ENCODE measurements at regions not wholly inside any gene's neighbourhood (a gene's known extent, or its start where the extent isn't known, plus 50 kb on each side); places are given as distances from the start of the nearest gene placed in this dataset.

DNA sequence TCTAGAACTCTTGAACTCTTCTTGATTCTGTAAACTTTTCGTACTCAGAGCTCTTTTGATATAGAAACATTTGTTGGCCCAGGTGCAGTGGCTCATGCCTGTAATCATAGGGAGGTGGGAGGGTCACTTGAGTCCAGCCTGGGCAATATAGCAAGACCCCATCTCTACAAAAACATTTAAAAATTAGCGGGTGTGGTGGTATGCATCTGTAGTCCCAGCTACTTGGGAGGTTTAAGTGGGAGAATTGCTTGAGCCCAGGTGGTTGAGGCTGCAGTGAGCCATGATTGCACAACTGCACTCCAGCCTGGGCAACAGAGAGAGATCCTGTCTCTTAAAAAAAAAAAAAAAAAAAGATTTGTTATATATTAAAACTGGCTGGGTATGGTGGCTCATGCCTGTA, 121.6 kb downstream of the BAMBI start:
- no peak for TF ChIP-seq EZH2 (optimal IDR thresholded peaks at IDR 0.05; ENCODE audit: low read depth, low read length)
- TF ChIP-seq, protein P1, sequence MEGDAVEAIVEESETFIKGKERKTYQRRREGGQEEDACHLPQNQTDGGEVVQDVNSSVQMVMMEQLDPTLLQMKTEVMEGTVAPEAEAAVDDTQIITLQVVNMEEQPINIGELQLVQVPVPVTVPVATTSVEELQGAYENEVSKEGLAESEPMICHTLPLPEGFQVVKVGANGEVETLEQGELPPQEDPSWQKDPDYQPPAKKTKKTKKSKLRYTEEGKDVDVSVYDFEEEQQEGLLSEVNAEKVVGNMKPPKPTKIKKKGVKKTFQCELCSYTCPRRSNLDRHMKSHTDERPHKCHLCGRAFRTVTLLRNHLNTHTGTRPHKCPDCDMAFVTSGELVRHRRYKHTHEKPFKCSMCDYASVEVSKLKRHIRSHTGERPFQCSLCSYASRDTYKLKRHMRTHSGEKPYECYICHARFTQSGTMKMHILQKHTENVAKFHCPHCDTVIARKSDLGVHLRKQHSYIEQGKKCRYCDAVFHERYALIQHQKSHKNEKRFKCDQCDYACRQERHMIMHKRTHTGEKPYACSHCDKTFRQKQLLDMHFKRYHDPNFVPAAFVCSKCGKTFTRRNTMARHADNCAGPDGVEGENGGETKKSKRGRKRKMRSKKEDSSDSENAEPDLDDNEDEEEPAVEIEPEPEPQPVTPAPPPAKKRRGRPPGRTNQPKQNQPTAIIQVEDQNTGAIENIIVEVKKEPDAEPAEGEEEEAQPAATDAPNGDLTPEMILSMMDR (IDR thresholded peaks at IDR 0.05; ENCODE audit: low read length): no peak
- TF ChIP-seq EZH2phosphoT487 (IDR thresholded peaks at IDR 0.05; ENCODE audit: low read length): no peak
